Naive B cell (primary cell): ENCODE measurements at regions not wholly inside any gene's neighbourhood (a gene's known extent, or its start where the extent isn't known, plus 50 kb on each side); places are given as distances from the start of the nearest gene placed in this dataset.
"Not testable (repeated sequence)": the region's sequence is repeated elsewhere in the genome, so short reads cannot be mapped to it uniquely, and the experiment has no call there.

Experiments
- ATAC-seq, 2 donors: fragments of 150-1000 bp; cut with Tn5 transposase; 2 replicates each; pipeline ENCODE4 v1.10.0; 2021; ENCODE audit warnings: low read depth in 2 of 2, mild to moderate bottlenecking in 2 of 2, moderate library complexity in 2 of 2
- DNase-seq: peaks from one replicate; pipeline ENCODE4 v3.0.0; 2022
- H3K27ac Mint-ChIP-seq, 6 donors: one replicate each; pipeline ENCODE4 v1.8.0; 2020 to 2022; ENCODE audit warnings: mild to moderate bottlenecking in 6 of 6, mixed read lengths in 6 of 6, moderate library complexity in 5 of 6, inconsistent platforms in 2 of 6
- H3K27me3 Mint-ChIP-seq, 3 donors: one replicate each; pipeline ENCODE4 v1.8.0; 2021 to 2022; ENCODE audit warnings: mixed read lengths in 3 of 3, mild to moderate bottlenecking in 1 of 3
- H3K36me3 Mint-ChIP-seq, 2 donors: one replicate each; pipeline ENCODE4 v1.8.0; 2020 to 2022; ENCODE audit warnings: mixed read lengths in 2 of 2, inconsistent platforms in 1 of 2, mild to moderate bottlenecking in 1 of 2
- H3K4me1 Mint-ChIP-seq, 3 donors: one replicate each; pipeline ENCODE4 v1.8.0; 2020 to 2022; ENCODE audit warnings: mixed read lengths in 3 of 3, inconsistent platforms in 1 of 3, mild to moderate bottlenecking in 1 of 3, moderate library complexity in 1 of 3
- H3K4me3 Mint-ChIP-seq, 8 donors: one replicate each; pipeline ENCODE4 v1.8.0; 2020 to 2022; ENCODE audit warnings: mild to moderate bottlenecking in 8 of 8, mixed read lengths in 8 of 8, moderate library complexity in 8 of 8, inconsistent platforms in 2 of 8
- H3K9me3 Mint-ChIP-seq, 7 donors: one replicate each; pipeline ENCODE4 v1.8.0; 2020 to 2022; ENCODE audit warnings: mixed read lengths in 7 of 7, mild to moderate bottlenecking in 5 of 7, inconsistent platforms in 2 of 7, moderate library complexity in 1 of 7

GRCh38 chrX:83416273-83416672 lies 91.8 kb upstream of the POU3F4 start:
- H3K27me3 Mint-ChIP-seq, result no peaks in the 10 kb centered on the region
- peaks cover 0 to 9% (median 2%) of the 10 kb centered on the region in 7 donors for H3K9me3 Mint-ChIP-seq
- H3K36me3 Mint-ChIP-seq, result no peaks in the 10 kb centered on the region
- ATAC-seq, result no peak
- H3K4me1 Mint-ChIP-seq, result no peaks in the 10 kb centered on the region
- H3K27ac Mint-ChIP-seq, result no peak overlapping the region
- no peak for DNase-seq
- H3K4me3 Mint-ChIP-seq, result no peak overlapping the region

- no peaks in the 10 kb centered on the region for H3K4me1 Mint-ChIP-seq
- H3K4me3 Mint-ChIP-seq, result peak overlapping the region in 1 of 8 donors; percentile 18
- no peaks in the 10 kb centered on the region for H3K27me3 Mint-ChIP-seq
- peaks cover 2 to 14% (median 6%) of the 10 kb centered on the region in 7 donors for H3K9me3 Mint-ChIP-seq
- H3K27ac Mint-ChIP-seq, result no peak overlapping the region
- no peaks in the 10 kb centered on the region for H3K36me3 Mint-ChIP-seq
- no peak for ATAC-seq
- DNase-seq, result no peak
These were observed 88.9 kb upstream of the POU3F4 start for GRCh38 chrX:83419030-83419792.

GRCh38 chrX:83422836-83423235 lies 85.3 kb upstream of the POU3F4 start:
- DNase-seq, result no peak
- Mint-ChIP-seq H3K36me3 (no peaks in the 10 kb centered on the region), H3K4me3 (no peak overlapping the region), H3K4me1 (no peaks in the 10 kb centered on the region), H3K9me3 (peaks cover 2 to 14% (median 8%) of the 10 kb centered on the region in 7 donors), H3K27ac (no peak overlapping the region), H3K27me3 (no peaks in the 10 kb centered on the region)
- ATAC-seq, result no peak

GRCh38 chrX:83442552-83442951 lies 65.5 kb upstream of the POU3F4 start:
- peaks cover 0 to 25% (median 6%) of the 10 kb centered on the region in 7 donors for H3K9me3 Mint-ChIP-seq
- H3K27ac Mint-ChIP-seq, H3K4me3 Mint-ChIP-seq, ATAC-seq, H3K4me1 Mint-ChIP-seq, DNase-seq, H3K36me3 Mint-ChIP-seq, H3K27me3 Mint-ChIP-seq: not testable (repeated sequence)

- Mint-ChIP-seq H3K9me3 (peaks cover 0 to 31% (median 9%) of the 10 kb centered on the region in 7 donors), H3K27ac (no peak overlapping the region), H3K4me1 (no peaks in the 10 kb centered on the region), H3K4me3 (no peak overlapping the region), H3K36me3 (no peaks in the 10 kb centered on the region), H3K27me3 (no peaks in the 10 kb centered on the region)
- no peak for ATAC-seq
- no peak for DNase-seq
These were observed 61.7 kb upstream of the POU3F4 start for GRCh38 chrX:83446355-83446754.
